Transverse colon (tissue), 4 donors: ENCODE measurements at regions not wholly inside any gene's neighbourhood (a gene's known extent, or its start where the extent isn't known, plus 50 kb on each side); places are given as distances from the start of the nearest gene placed in this dataset.
"Not testable (repeated sequence)": the region's sequence is repeated elsewhere in the genome, so short reads cannot be mapped to it uniquely, and the experiment has no call there.

Experiments used
- DNase-seq: peaks from one replicate; pipeline ENCODE4 v3.0.0-alpha.2; 2019
- H3K27ac ChIP-seq, 4 donors: fragments of 200-600 bp; sonication (generic); 2 replicates each; pipeline ENCODE4 v1.5.1; 2016 to 2018; ENCODE audit warnings: inconsistent platforms in 4 of 4
- H3K27me3 ChIP-seq: fragments of 200-600 bp; sonication (generic); 2 replicates; pipeline ENCODE4 v1.5.1; 2017; ENCODE audit warnings: inconsistent platforms
- H3K36me3 ChIP-seq, 4 donors: fragments of 200-600 bp; sonication (generic); 2 replicates each; pipeline ENCODE4 v1.5.1; 2017 to 2019; ENCODE audit warnings: inconsistent platforms in 4 of 4
- H3K4me1 ChIP-seq, 4 donors: fragments of 200-600 bp; sonication (generic); 2 replicates each; pipeline ENCODE4 v1.5.1; 2017 to 2020; ENCODE audit warnings: inconsistent platforms in 4 of 4
- H3K4me3 ChIP-seq, 4 donors: fragments of 200-600 bp; sonication (generic); 1 replicate in 1 of 4; 2 replicates in 3 of 4; pipeline versions ENCODE4 v1.5.1 to v1.6.1; 2017 to 2019; ENCODE audit warnings: inconsistent platforms in 4 of 4
- H3K9me3 ChIP-seq, 2 donors: fragments of 200-600 bp; sonication (generic); 2 replicates each; pipeline ENCODE4 v1.5.1; 2017 to 2019; ENCODE audit warnings: inconsistent platforms in 2 of 2
- CTCF ChIP-seq, 5 experiments: fragments of 200-600 bp in 3 of 5; fragments of 450-650 bp in 2 of 5; sonication (generic) in 3 of 5; IDR thresholded peaks; 1 replicate in 2 of 5; 2 replicates in 3 of 5; pipeline ENCODE4 v1.5.1; 2016 to 2017; ENCODE audit warnings: antibody characterized with exemption in 5 of 5, inconsistent platforms in 3 of 5, mild to moderate bottlenecking in 2 of 5, moderate library complexity in 1 of 5
- EP300 ChIP-seq: sonication (generic); formaldehyde crosslinking; IDR thresholded peaks from one replicate; pipeline ENCODE4 v1.6.1; 2017; ENCODE audit warnings: antibody characterized with exemption, low read depth
- POLR2A ChIP-seq: fragments of 450-650 bp; IDR thresholded peaks from one replicate; pipeline ENCODE4 v1.6.1; 2016; ENCODE audit warnings: antibody characterized with exemption, mild to moderate bottlenecking, moderate library complexity
- POLR2AphosphoS5 ChIP-seq, 3 donors: sonication (generic); formaldehyde crosslinking; IDR thresholded peaks; one replicate each; pipeline ENCODE4 v1.6.1; 2016; ENCODE audit warnings: antibody characterized with exemption in 3 of 3
- WGBS, 2 donors: methylation state at CpG; one replicate each; pipeline ENCODE4 v1.1.5; 2018; ENCODE audit warnings: low coverage in 1 of 2; 5-methylcytosine and 5-hydroxymethylcytosine counted together
- in situ Hi-C, 4 donors: fragments of 200-750 bp; cut with MboI; loops; one replicate each; pipeline versions ENCODE4 v1.15.0 to v1.15.1; 2017; ENCODE audit warnings: low sequenced_read_pairs in 3 of 4, low pct_ligation_motif_present in 1 of 4, low pct_unique_long_range_greater_than_20kb in 1 of 4
- intact Hi-C: fragments of 100-400 bp; cut with DNase I; formaldehyde crosslinking; loops from one replicate; pipeline ENCODE4 v1.15.1; 2023; ENCODE audit warnings: low total_unique reads

- intact Hi-C loops (no loop called here), in situ Hi-C loops (no loop called here)
- no peak overlapping the region for H3K27ac ChIP-seq
- H3K27me3 ChIP-seq: peaks cover 24% of the 10 kb centered on the region
- H3K36me3 ChIP-seq: no peaks in the 10 kb centered on the region
- WGBS, 2 donors: 71 to 76% methylated on average over 5 to 7 of the region's 7 CpGs
- no peak for DNase-seq
- no peaks in the 10 kb centered on the region for H3K4me1 ChIP-seq
- H3K9me3 ChIP-seq: no peaks in the 10 kb centered on the region
- no peak for TF ChIP-seq EP300
- no peak for TF ChIP-seq POLR2AphosphoS5 (IDR thresholded peaks at IDR 0.05)
- no peak overlapping the region for H3K4me3 ChIP-seq
Observed at GRCh38 chr20:51271931-51272330, 249.0 kb upstream of the KCNG1 start.

- H3K4me3 ChIP-seq, H3K4me1 ChIP-seq, H3K36me3 ChIP-seq, in situ Hi-C loops, H3K9me3 ChIP-seq, intact Hi-C loops, DNase-seq, H3K27ac ChIP-seq: not testable (repeated sequence)
- H3K27me3 ChIP-seq: peaks cover 17% of the 10 kb centered on the region
- 84 to 100% methylated on average over 2 of the region's 2 CpGs for WGBS, 2 donors
Observed at GRCh38 chr20:51271289-51271688, 248.4 kb upstream of the KCNG1 start.

- in situ Hi-C loops: no loop called here
Observed at GRCh38 chr20:51269671-51270070, 246.8 kb upstream of the KCNG1 start.

GRCh38 chr20:51267679-51268078 lies 244.8 kb upstream of the KCNG1 start:
- Histone ChIP-seq H3K36me3 (no peaks in the 10 kb centered on the region), H3K9me3 (no peaks in the 10 kb centered on the region), H3K4me1 (no peaks in the 10 kb centered on the region), H3K4me3 (no peak overlapping the region), H3K27me3 (no peaks in the 10 kb centered on the region), H3K27ac (no peak overlapping the region)
- DNase-seq: no peak
- no peak for TF ChIP-seq EP300
- TF ChIP-seq POLR2AphosphoS5 (IDR thresholded peaks at IDR 0.05): no peak
- TF ChIP-seq CTCF (IDR thresholded peaks at IDR 0.05): no peak
- no peak for TF ChIP-seq POLR2A
- intact Hi-C loops: no loop called here
- in situ Hi-C loops: no loop called here
- WGBS, 2 donors: 96% methylated on average over 7 of the region's 7 CpGs; no CpG with 5 or more reads in 1 of the 2 donors

More at GRCh38 chr20:51269671-51270070, 246.8 kb upstream of the KCNG1 start:
- no peak for TF ChIP-seq POLR2AphosphoS5 (IDR thresholded peaks at IDR 0.05)
- no peak for TF ChIP-seq EP300
- no peak for TF ChIP-seq CTCF (IDR thresholded peaks at IDR 0.05)
- no peak for TF ChIP-seq POLR2A
- no peak for DNase-seq
- 86% methylated on average over 4 of the region's 4 CpGs; no CpG with 5 or more reads in 1 of the 2 donors for WGBS, 2 donors
- peaks cover 9% of the 10 kb centered on the region for H3K27me3 ChIP-seq
- H3K27ac ChIP-seq: no peak overlapping the region
- H3K36me3 ChIP-seq: no peaks in the 10 kb centered on the region
- H3K4me1 ChIP-seq: no peaks in the 10 kb centered on the region
- no peak overlapping the region for H3K4me3 ChIP-seq
- no peaks in the 10 kb centered on the region for H3K9me3 ChIP-seq
- intact Hi-C loops: no loop called here

- H3K4me3 ChIP-seq: no peak overlapping the region
- TF ChIP-seq EP300 (no peak), POLR2AphosphoS5 (IDR thresholded peaks at IDR 0.05) (no peak), POLR2A (no peak), CTCF (IDR thresholded peaks at IDR 0.05) (no peak)
- intact Hi-C loops: no loop called here
- no peaks in the 10 kb centered on the region for H3K36me3 ChIP-seq
- H3K27ac ChIP-seq: no peak overlapping the region
- no peak for DNase-seq
- no peaks in the 10 kb centered on the region for H3K4me1 ChIP-seq
- in situ Hi-C loops: no loop called here
- WGBS, 2 donors: 79 to 81% methylated on average over 7 of the region's 7 CpGs
- no peaks in the 10 kb centered on the region for H3K9me3 ChIP-seq
- no peaks in the 10 kb centered on the region for H3K27me3 ChIP-seq
Observed at GRCh38 chr20:51266353-51266752, 243.4 kb upstream of the KCNG1 start.
